SK-N-SH treated with all-trans-retinoic acid at 6 μM for 48 hours (cell line): ENCODE measurements at regions not wholly inside any gene's neighbourhood (a gene's known extent, or its start where the extent isn't known, plus 50 kb on each side); places are given as distances from the start of the nearest gene placed in this dataset.

ENCODE experiments used
- ATAC-seq: fragments of 200-7000 bp; cut with Tn5 transposase; 3 replicates; pipeline ENCODE4 v1.9.1; 2020; ENCODE audit warnings: mild to moderate bottlenecking, moderate library complexity
- BACH2 ChIP-seq: fragments of 250-450 bp; sonication (Bioruptor Pico); IDR thresholded peaks from 2 replicates; pipeline ENCODE4 v1.9.0; 2021; ENCODE audit warnings: mild to moderate bottlenecking, borderline replicate concordance
- CSDC2 ChIP-seq: fragments of 250-450 bp; sonication (Bioruptor Pico); IDR thresholded peaks from 2 replicates; pipeline ENCODE4 v1.5.0; 2020; ENCODE audit warnings: mild to moderate bottlenecking, moderate library complexity
- ESRRG ChIP-seq: fragments of 250-450 bp; sonication (Bioruptor Pico); IDR thresholded peaks from 2 replicates; pipeline ENCODE4 v1.6.1; 2021; ENCODE audit warnings: mild to moderate bottlenecking
- OSR1 ChIP-seq: fragments of 250-450 bp; sonication (Bioruptor Pico); IDR thresholded peaks from 2 replicates; pipeline ENCODE4 v1.8.0; 2022; ENCODE audit warnings: moderate library complexity, mild to moderate bottlenecking, inconsistent platforms
- PPARA ChIP-seq: fragments of 250-450 bp; sonication (Bioruptor Pico); IDR thresholded peaks from 2 replicates; pipeline ENCODE4 v1.5.0; 2020; ENCODE audit warnings: mild to moderate bottlenecking, borderline replicate concordance
- RARB ChIP-seq: fragments of 250-450 bp; sonication (Bioruptor Pico); IDR thresholded peaks from 2 replicates; pipeline ENCODE4 v1.8.0; 2021; ENCODE audit warnings: mild to moderate bottlenecking, moderate library complexity
- SNAI2 ChIP-seq: fragments of 250-450 bp; sonication (Bioruptor Pico); IDR thresholded peaks from 2 replicates; pipeline ENCODE4 v1.5.0; 2020; ENCODE audit warnings: mild to moderate bottlenecking, moderate library complexity
- TCF4 ChIP-seq: fragments of 250-450 bp; sonication (Bioruptor Pico); IDR thresholded peaks from 2 replicates; pipeline ENCODE4 v1.8.0; 2021; ENCODE audit warnings: mild to moderate bottlenecking, moderate library complexity, borderline replicate concordance
- TOX ChIP-seq: fragments of 250-450 bp; sonication (Bioruptor Pico); IDR thresholded peaks from 2 replicates; pipeline ENCODE4 v1.8.0; 2021; ENCODE audit warnings: mild to moderate bottlenecking, moderate library complexity, borderline replicate concordance
- ZC3H10 ChIP-seq: fragments of 250-450 bp; sonication (Bioruptor Pico); IDR thresholded peaks from 2 replicates; pipeline ENCODE4 v1.5.1; 2021; ENCODE audit warnings: mild to moderate bottlenecking, moderate library complexity
- ZFP3 ChIP-seq: fragments of 250-450 bp; sonication (Bioruptor Pico); IDR thresholded peaks from 2 replicates; pipeline ENCODE4 v1.5.0; 2020; ENCODE audit warnings: mild to moderate bottlenecking, moderate library complexity
- ZFP30 ChIP-seq: fragments of 450-650 bp; formaldehyde crosslinking; IDR thresholded peaks from 2 replicates; pipeline ENCODE4 v1.5.0; 2022; ENCODE audit warnings: mild to moderate bottlenecking, moderate library complexity
- ZNF565 ChIP-seq: fragments of 450-650 bp; formaldehyde crosslinking; conservative IDR thresholded peaks from 2 replicates; pipeline ENCODE4 v1.5.0; 2020; ENCODE audit warnings: low read depth, mild to moderate bottlenecking, moderate library complexity
- ZNF70 ChIP-seq: fragments of 450-650 bp; formaldehyde crosslinking; IDR thresholded peaks from 2 replicates; pipeline ENCODE4 v1.5.0; 2020; ENCODE audit warnings: mild to moderate bottlenecking, moderate library complexity
- ZNF8 ChIP-seq: fragments of 450-650 bp; formaldehyde crosslinking; IDR thresholded peaks from 2 replicates; pipeline ENCODE4 v1.5.0; 2020; ENCODE audit warnings: mild to moderate bottlenecking, moderate library complexity
- TF ChIP-seq, protein P1 (sequence below): fragments of 250-450 bp; sonication (Bioruptor Pico); IDR thresholded peaks from 2 replicates; pipeline ENCODE4 v1.8.0; 2020; ENCODE audit warnings: mild to moderate bottlenecking, moderate library complexity, borderline replicate concordance
- TF ChIP-seq, protein P2 (sequence below): fragments of 250-450 bp; sonication (Bioruptor Pico); IDR thresholded peaks from 2 replicates; pipeline ENCODE4 v1.8.0; 2021; ENCODE audit warnings: low read depth, mild to moderate bottlenecking, moderate library complexity, borderline replicate concordance
- TF ChIP-seq, protein P3 (sequence below): fragments of 250-450 bp; sonication (Bioruptor Pico); IDR thresholded peaks from 2 replicates; pipeline ENCODE4 v1.5.1; 2020; ENCODE audit warnings: low read depth, mild to moderate bottlenecking, moderate library complexity
- TF ChIP-seq, protein P4 (sequence below): fragments of 250-450 bp; sonication (Bioruptor Pico); IDR thresholded peaks from 2 replicates; pipeline ENCODE4 v1.5.1; 2021; ENCODE audit warnings: mild to moderate bottlenecking, moderate library complexity
- TF ChIP-seq, protein P5 (sequence below): fragments of 250-450 bp; sonication (Bioruptor Pico); IDR thresholded peaks from 2 replicates; pipeline ENCODE4 v1.5.0; 2020; ENCODE audit warnings: mild to moderate bottlenecking, moderate library complexity

DNA sequence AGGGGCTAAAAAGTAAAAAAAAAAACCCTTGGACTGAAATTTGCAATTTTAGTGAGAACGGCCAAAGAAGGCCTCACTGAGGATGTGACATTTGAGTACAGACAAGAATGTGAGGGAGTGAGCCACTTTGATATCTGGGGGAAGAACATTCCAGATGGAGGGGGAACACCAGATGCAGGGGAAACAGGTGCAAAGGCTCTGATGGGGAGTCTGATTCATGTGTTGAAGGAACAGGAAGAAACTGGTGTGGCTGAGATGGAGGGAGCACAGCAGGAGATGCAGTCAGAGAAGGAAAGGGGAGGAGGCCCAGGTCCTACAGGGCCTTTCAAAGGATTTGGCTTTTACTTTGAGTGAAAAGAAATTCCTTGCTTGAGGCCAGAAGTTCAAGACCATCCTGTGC, 615.7 kb upstream of the NRP1 start (continued):
- TF ChIP-seq ZNF8 (CRISPR knock-in tag), result no peak
- no peak for TF ChIP-seq TOX (CRISPR knock-in tag)
- no peak for TF ChIP-seq SNAI2 (CRISPR knock-in tag)
- TF ChIP-seq ZFP3 (CRISPR knock-in tag), result no peak
- no peak for TF ChIP-seq ZFP30 (CRISPR knock-in tag)
- TF ChIP-seq ZNF70, result no peak
- TF ChIP-seq RARB (CRISPR knock-in tag), result no peak

DNA sequence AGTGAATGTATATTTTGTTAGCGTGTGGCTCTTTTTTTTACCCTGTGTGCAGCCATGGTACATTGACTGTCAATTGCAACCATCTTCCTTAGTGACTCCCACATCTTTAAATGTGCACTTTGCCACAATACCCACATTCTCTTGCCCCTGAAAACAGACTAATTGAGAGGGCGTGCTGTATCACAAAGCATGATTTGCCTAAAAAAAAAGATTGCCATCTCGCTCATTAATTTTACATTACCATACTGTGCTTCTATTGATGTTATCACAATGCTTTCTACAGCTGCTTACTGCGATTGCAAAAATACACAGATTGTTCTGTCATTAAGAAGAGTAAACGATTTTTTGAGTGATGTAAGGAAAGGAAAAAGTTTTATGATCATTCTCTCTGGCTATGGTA, 613.1 kb upstream of the NRP1 start:
- no peak for ATAC-seq
- TF ChIP-seq ZFP30 (CRISPR knock-in tag) (no peak), TCF4 (CRISPR knock-in tag) (0 out of 2 replicates have a peak, but pooled peaks have one; percentile 16), BACH2 (no peak)

DNA sequence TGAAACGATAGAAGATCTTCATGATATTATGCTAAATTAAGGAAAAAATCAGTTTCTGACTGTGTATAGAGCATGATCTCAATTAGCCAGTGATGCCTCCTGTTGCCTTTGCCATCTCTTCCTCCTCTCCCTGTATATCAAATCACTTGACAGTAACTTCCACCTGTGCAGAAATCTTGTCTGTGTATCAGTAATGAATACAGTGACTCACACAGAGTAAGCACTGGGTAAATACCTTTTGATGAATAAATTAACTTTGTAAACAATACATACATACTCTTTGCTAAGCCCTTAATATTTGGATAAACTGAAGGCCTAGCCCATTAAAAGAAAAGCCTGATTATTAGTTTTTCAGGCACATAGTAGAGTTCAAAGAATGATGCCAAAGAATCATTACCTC, 610.6 kb upstream of the NRP1 start:
- ATAC-seq, result no peak
- TF ChIP-seq, protein P1, sequence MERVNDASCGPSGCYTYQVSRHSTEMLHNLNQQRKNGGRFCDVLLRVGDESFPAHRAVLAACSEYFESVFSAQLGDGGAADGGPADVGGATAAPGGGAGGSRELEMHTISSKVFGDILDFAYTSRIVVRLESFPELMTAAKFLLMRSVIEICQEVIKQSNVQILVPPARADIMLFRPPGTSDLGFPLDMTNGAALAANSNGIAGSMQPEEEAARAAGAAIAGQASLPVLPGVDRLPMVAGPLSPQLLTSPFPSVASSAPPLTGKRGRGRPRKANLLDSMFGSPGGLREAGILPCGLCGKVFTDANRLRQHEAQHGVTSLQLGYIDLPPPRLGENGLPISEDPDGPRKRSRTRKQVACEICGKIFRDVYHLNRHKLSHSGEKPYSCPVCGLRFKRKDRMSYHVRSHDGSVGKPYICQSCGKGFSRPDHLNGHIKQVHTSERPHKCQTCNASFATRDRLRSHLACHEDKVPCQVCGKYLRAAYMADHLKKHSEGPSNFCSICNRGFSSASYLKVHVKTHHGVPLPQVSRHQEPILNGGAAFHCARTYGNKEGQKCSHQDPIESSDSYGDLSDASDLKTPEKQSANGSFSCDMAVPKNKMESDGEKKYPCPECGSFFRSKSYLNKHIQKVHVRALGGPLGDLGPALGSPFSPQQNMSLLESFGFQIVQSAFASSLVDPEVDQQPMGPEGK (CRISPR knock-in tag), result no peak
- TF ChIP-seq, protein P2, sequence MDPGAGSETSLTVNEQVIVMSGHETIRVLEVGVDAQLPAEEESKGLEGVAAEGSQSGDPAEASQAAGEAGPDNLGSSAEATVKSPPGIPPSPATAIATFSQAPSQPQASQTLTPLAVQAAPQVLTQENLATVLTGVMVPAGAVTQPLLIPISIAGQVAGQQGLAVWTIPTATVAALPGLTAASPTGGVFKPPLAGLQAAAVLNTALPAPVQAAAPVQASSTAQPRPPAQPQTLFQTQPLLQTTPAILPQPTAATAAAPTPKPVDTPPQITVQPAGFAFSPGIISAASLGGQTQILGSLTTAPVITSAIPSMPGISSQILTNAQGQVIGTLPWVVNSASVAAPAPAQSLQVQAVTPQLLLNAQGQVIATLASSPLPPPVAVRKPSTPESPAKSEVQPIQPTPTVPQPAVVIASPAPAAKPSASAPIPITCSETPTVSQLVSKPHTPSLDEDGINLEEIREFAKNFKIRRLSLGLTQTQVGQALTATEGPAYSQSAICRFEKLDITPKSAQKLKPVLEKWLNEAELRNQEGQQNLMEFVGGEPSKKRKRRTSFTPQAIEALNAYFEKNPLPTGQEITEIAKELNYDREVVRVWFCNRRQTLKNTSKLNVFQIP (CRISPR knock-in tag), result no peak
- TF ChIP-seq ZNF8 (CRISPR knock-in tag) (no peak), ESRRG (no peak), ZFP3 (CRISPR knock-in tag) (no peak), ZC3H10 (CRISPR knock-in tag) (no peak), PPARA (CRISPR knock-in tag) (no peak), TCF4 (CRISPR knock-in tag) (no peak), ZNF565 (CRISPR knock-in tag) (no peak), ZNF70 (no peak)
- TF ChIP-seq, protein P3, sequence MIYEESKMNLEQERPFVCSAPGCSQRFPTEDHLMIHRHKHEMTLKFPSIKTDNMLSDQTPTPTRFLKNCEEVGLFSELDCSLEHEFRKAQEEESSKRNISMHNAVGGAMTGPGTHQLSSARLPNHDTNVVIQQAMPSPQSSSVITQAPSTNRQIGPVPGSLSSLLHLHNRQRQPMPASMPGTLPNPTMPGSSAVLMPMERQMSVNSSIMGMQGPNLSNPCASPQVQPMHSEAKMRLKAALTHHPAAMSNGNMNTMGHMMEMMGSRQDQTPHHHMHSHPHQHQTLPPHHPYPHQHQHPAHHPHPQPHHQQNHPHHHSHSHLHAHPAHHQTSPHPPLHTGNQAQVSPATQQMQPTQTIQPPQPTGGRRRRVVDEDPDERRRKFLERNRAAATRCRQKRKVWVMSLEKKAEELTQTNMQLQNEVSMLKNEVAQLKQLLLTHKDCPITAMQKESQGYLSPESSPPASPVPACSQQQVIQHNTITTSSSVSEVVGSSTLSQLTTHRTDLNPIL, result no peak
- TF ChIP-seq, protein P4, sequence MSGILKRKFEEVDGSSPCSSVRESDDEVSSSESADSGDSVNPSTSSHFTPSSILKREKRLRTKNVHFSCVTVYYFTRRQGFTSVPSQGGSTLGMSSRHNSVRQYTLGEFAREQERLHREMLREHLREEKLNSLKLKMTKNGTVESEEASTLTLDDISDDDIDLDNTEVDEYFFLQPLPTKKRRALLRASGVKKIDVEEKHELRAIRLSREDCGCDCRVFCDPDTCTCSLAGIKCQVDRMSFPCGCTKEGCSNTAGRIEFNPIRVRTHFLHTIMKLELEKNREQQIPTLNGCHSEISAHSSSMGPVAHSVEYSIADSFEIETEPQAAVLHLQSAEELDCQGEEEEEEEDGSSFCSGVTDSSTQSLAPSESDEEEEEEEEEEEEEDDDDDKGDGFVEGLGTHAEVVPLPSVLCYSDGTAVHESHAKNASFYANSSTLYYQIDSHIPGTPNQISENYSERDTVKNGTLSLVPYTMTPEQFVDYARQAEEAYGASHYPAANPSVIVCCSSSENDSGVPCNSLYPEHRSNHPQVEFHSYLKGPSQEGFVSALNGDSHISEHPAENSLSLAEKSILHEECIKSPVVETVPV (CRISPR knock-in tag), result no peak
- TF ChIP-seq, protein P5, sequence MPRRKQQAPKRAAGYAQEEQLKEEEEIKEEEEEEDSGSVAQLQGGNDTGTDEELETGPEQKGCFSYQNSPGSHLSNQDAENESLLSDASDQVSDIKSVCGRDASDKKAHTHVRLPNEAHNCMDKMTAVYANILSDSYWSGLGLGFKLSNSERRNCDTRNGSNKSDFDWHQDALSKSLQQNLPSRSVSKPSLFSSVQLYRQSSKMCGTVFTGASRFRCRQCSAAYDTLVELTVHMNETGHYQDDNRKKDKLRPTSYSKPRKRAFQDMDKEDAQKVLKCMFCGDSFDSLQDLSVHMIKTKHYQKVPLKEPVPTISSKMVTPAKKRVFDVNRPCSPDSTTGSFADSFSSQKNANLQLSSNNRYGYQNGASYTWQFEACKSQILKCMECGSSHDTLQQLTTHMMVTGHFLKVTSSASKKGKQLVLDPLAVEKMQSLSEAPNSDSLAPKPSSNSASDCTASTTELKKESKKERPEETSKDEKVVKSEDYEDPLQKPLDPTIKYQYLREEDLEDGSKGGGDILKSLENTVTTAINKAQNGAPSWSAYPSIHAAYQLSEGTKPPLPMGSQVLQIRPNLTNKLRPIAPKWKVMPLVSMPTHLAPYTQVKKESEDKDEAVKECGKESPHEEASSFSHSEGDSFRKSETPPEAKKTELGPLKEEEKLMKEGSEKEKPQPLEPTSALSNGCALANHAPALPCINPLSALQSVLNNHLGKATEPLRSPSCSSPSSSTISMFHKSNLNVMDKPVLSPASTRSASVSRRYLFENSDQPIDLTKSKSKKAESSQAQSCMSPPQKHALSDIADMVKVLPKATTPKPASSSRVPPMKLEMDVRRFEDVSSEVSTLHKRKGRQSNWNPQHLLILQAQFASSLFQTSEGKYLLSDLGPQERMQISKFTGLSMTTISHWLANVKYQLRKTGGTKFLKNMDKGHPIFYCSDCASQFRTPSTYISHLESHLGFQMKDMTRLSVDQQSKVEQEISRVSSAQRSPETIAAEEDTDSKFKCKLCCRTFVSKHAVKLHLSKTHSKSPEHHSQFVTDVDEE (CRISPR knock-in tag), result no peak

DNA sequence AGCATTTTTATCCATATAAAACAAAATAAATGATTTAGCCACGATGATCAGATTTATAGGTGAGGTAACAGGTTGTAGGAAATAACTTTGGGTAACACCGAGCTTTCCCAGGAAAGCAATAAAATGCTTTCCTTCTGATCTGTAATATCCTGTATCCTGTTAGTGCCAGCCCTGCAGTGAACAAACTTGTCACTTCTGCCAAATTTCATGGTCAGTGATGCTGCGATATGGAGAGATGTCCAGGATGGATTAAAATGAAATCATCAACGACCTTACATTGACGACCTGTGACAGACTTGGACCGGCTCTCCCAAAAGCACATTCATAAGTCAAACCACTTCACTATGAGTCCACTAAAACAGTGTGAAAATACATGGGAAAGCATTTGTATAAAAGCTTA, 608.0 kb upstream of the NRP1 start:
- ATAC-seq, result no peak
- TF ChIP-seq CSDC2, result no peak
- TF ChIP-seq RARB (CRISPR knock-in tag), result no peak
- TF ChIP-seq, protein P2 (CRISPR knock-in tag), result no peak
- TF ChIP-seq, protein P4 (CRISPR knock-in tag), result no peak
- TF ChIP-seq OSR1 (CRISPR knock-in tag), result no peak
- TF ChIP-seq, protein P1 (CRISPR knock-in tag), result no peak
- no peak for TF ChIP-seq ESRRG
- no peak for TF ChIP-seq ZNF565 (CRISPR knock-in tag)
- TF ChIP-seq BACH2, result no peak
- no peak for TF ChIP-seq ZC3H10 (CRISPR knock-in tag)
- TF ChIP-seq, all 23 proteins: peak for 0
